H9 (cell line): ENCODE measurements at regions not wholly inside any gene's neighbourhood (a gene's known extent, or its start where the extent isn't known, plus 50 kb on each side); places are given as distances from the start of the nearest gene placed in this dataset.

Experiments
- DNase-seq: peaks from one replicate; pipeline ENCODE4 v3.0.0-alpha.2; 2017
- H2AFZ ChIP-seq: one replicate; pipeline ENCODE4 v1.6.1; 2013; ENCODE audit warnings: mild to moderate bottlenecking, low read length, control low read depth, moderate library complexity
- H2AK5ac ChIP-seq: 2 replicates; pipeline ENCODE4 v1.6.1; 2013; ENCODE audit warnings: low read length, control low read depth, mixed read lengths; ENCODE audit not compliant: insufficient read length
- H2BK120ac ChIP-seq: one replicate; pipeline ENCODE4 v1.6.1; 2013; ENCODE audit warnings: low read depth, mild to moderate bottlenecking, low read length, control low read depth, inconsistent platforms; ENCODE audit not compliant: poor library complexity, severe bottlenecking
- H2BK12ac ChIP-seq: 2 replicates; pipeline ENCODE4 v1.6.1; 2013; ENCODE audit warnings: low read length, control low read depth, mixed read lengths, low read depth; ENCODE audit not compliant: insufficient read length
- H2BK15ac ChIP-seq: 2 replicates; pipeline ENCODE4 v1.6.1; 2013; ENCODE audit warnings: low read depth, low read length, control low read depth
- H2BK20ac ChIP-seq: one replicate; pipeline ENCODE4 v1.6.1; 2013; ENCODE audit warnings: low read depth, mild to moderate bottlenecking, low read length, control low read depth, inconsistent platforms; ENCODE audit not compliant: poor library complexity, severe bottlenecking
- H2BK5ac ChIP-seq: 2 replicates; pipeline ENCODE4 v1.6.1; 2013; ENCODE audit warnings: low read length, control low read depth, mixed read lengths; ENCODE audit not compliant: insufficient read length
- H3K14ac ChIP-seq: 2 replicates; pipeline ENCODE4 v1.6.1; 2013; ENCODE audit warnings: low read length, control low read depth; ENCODE audit not compliant: insufficient read depth
- H3K18ac ChIP-seq: 2 replicates; pipeline ENCODE4 v1.6.1; 2013; ENCODE audit warnings: low read depth, mild to moderate bottlenecking, mixed read lengths, low read length, control low read depth; ENCODE audit not compliant: insufficient read length
- H3K23ac ChIP-seq: 2 replicates; pipeline ENCODE4 v1.6.1; 2013; ENCODE audit warnings: low read length, control low read depth, mixed read lengths, low read depth; ENCODE audit not compliant: insufficient read length
- H3K23me2 ChIP-seq: 2 replicates; pipeline ENCODE4 v1.6.1; 2013; ENCODE audit warnings: low read depth, mild to moderate bottlenecking, mixed read lengths, low read length, control low read depth; ENCODE audit not compliant: insufficient read length, poor library complexity, severe bottlenecking
- H3K27ac ChIP-seq: 2 replicates; pipeline ENCODE4 v1.5.1; 2013; ENCODE audit warnings: low read length, control low read depth, mixed read lengths, low read depth; ENCODE audit not compliant: insufficient read length
- H3K27me3 ChIP-seq: 2 replicates; pipeline ENCODE4 v1.6.1; 2013; ENCODE audit warnings: low read length, control low read depth, inconsistent platforms; ENCODE audit not compliant: insufficient read depth
- H3K4ac ChIP-seq: 2 replicates; pipeline ENCODE4 v1.6.1; 2013; ENCODE audit warnings: low read depth, mild to moderate bottlenecking, control low read depth, inconsistent platforms, low read length, moderate library complexity
- H3K4me1 ChIP-seq: 2 replicates; pipeline ENCODE4 v1.6.1; 2013; ENCODE audit warnings: low read length, control low read depth, inconsistent platforms; ENCODE audit not compliant: insufficient read depth
- H3K4me2 ChIP-seq: 2 replicates; pipeline ENCODE4 v1.6.1; 2013; ENCODE audit warnings: low read length, control low read depth, mixed read lengths; ENCODE audit not compliant: insufficient read length, insufficient read depth
- H3K56ac ChIP-seq: 2 replicates; pipeline ENCODE4 v1.6.1; 2013; ENCODE audit warnings: low read depth, mild to moderate bottlenecking, mixed read lengths, low read length, control low read depth; ENCODE audit not compliant: insufficient read length
- H3K79me1 ChIP-seq: 2 replicates; pipeline ENCODE4 v1.6.1; 2013; ENCODE audit warnings: low read depth, mild to moderate bottlenecking, moderate library complexity, low read length, control low read depth, inconsistent platforms; ENCODE audit not compliant: insufficient read depth, poor library complexity, severe bottlenecking
- H3K79me2 ChIP-seq: 2 replicates; pipeline ENCODE4 v1.6.1; 2013; ENCODE audit warnings: low read length, control low read depth, inconsistent platforms; ENCODE audit not compliant: insufficient read depth
- H3K9ac ChIP-seq: 2 replicates; pipeline ENCODE4 v1.6.1; 2013; ENCODE audit warnings: low read length, control low read depth, mixed read lengths; ENCODE audit not compliant: insufficient read length; ENCODE audit errors: extremely low read depth
- H3K9me3 ChIP-seq: one replicate; pipeline ENCODE4 v1.6.1; 2013; ENCODE audit warnings: low read depth, low read length, inconsistent platforms; ENCODE audit not compliant: control insufficient read depth
- H3T11ph ChIP-seq: one replicate; pipeline ENCODE4 v1.6.1; 2013; ENCODE audit warnings: mild to moderate bottlenecking, low read length, control low read depth, inconsistent platforms
- H4K20me1 ChIP-seq: one replicate; pipeline ENCODE4 v1.6.1; 2013; ENCODE audit not compliant: control insufficient read depth, insufficient read length, insufficient read depth
- H4K5ac ChIP-seq: 2 replicates; pipeline ENCODE4 v1.6.1; 2013; ENCODE audit warnings: low read depth, mild to moderate bottlenecking, mixed read lengths, low read length, control low read depth; ENCODE audit not compliant: insufficient read length
- H4K8ac ChIP-seq: replicated peaks from 2 replicates; pipeline ENCODE4 v1.6.1; 2013; ENCODE audit warnings: low read length, control low read depth, mixed read lengths, low read depth; ENCODE audit not compliant: insufficient read length
- H4K91ac ChIP-seq: 2 replicates; pipeline ENCODE4 v1.6.1; 2013; ENCODE audit warnings: low read depth, mild to moderate bottlenecking, moderate library complexity, mixed read lengths, low read length, control low read depth; ENCODE audit not compliant: insufficient read length
- H3K27ac Mint-ChIP-seq, 3 experiments: 2 replicates in 2 of 3; 3 replicates in 1 of 3; pipeline ENCODE4 v1.8.0; 2020 to 2021; ENCODE audit warnings: mixed read lengths in 3 of 3, mild to moderate bottlenecking in 1 of 3, moderate library complexity in 1 of 3
- H3K27me3 Mint-ChIP-seq: 2 replicates; pipeline ENCODE4 v1.8.0; 2021; ENCODE audit warnings: low read depth, mild to moderate bottlenecking, moderate library complexity, mixed read lengths
- H3K36me3 Mint-ChIP-seq, 3 experiments: 2 replicates in 2 of 3; 3 replicates in 1 of 3; pipeline ENCODE4 v1.8.0; 2020 to 2021; ENCODE audit warnings: low read depth in 3 of 3, mixed read lengths in 3 of 3; ENCODE audit not compliant: insufficient read depth in 1 of 3
- H3K4me1 Mint-ChIP-seq, 2 experiments: 2 replicates each; pipeline ENCODE4 v1.8.0; 2020; ENCODE audit warnings: mixed read lengths in 2 of 2
- H3K4me3 Mint-ChIP-seq, 2 experiments: 2 replicates in 1 of 2; 3 replicates in 1 of 2; pipeline ENCODE4 v1.8.0; 2020 to 2021; ENCODE audit warnings: mild to moderate bottlenecking in 2 of 2, mixed read lengths in 2 of 2, moderate library complexity in 1 of 2
- H3K9me3 Mint-ChIP-seq, 2 experiments: 2 replicates in 1 of 2; 3 replicates in 1 of 2; pipeline ENCODE4 v1.8.0; 2020; ENCODE audit warnings: mild to moderate bottlenecking in 2 of 2, mixed read lengths in 2 of 2, moderate library complexity in 1 of 2
- WGBS: extraction: QIAGEN DNeasy Blood & Tissue Kit; methylation state at CpG from one replicate; pipeline ENCODE4 v1.1.7; 2013; ENCODE audit warnings: missing lambda C conversion rate, low lambda C conversion rate, mixed read lengths; ENCODE audit not compliant: insufficient read length; ENCODE audit errors: extremely low coverage; 5-methylcytosine and 5-hydroxymethylcytosine counted together
- TF ChIP-seq, protein P1 (sequence below): fragments of 200-600 bp; sonication (generic); conservative IDR thresholded peaks from 3 replicates; pipeline ENCODE4 v1.8.0; 2021; ENCODE audit warnings: antibody characterized with exemption, mild to moderate bottlenecking

DNA sequence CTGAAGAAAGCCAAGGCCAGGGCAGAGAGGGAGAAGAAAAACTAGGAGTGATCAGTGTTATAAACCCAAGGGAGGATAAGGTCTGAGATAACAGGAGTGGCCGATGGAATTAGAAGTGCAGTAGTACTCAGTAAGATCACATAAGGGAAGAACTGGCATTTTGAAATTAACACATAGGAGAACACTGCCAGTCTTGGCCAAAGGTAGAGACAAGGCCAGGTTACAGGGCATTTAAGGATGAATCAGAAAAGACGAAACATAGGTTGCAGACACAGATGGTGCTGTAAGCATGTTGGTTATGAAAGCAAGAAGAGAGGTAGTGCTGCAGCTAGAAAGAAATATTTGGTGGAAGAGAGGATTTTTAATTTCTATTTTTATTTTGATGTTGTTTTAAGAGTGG, 278.9 kb upstream of the SNX7 start:
- no CpG with 5 or more reads among the region's 2 CpGs for WGBS
- Histone ChIP-seq H2BK120ac (no peak overlapping the region), H3K9ac (no peak overlapping the region), H2BK12ac (no peak overlapping the region), H2AK5ac (no peak overlapping the region), H2BK20ac (no peak overlapping the region), H4K91ac (no peak overlapping the region), H3T11ph (no peak overlapping the region), H2BK15ac (no peak overlapping the region), H3K27ac (no peak overlapping the region), H3K9me3 (no peaks in the 10 kb centered on the region), H3K4me1 (no peaks in the 10 kb centered on the region), H3K56ac (no peak overlapping the region), H4K5ac (no peak overlapping the region), H3K4me2 (no peak overlapping the region), H3K18ac (no peak overlapping the region), H3K79me2 (no peaks in the 10 kb centered on the region), H2BK5ac (no peak overlapping the region), H3K23ac (no peak overlapping the region), H3K4ac (no peak overlapping the region), H4K8ac (no peak overlapping the region), H2AFZ (no peak overlapping the region), H4K20me1 (no peaks in the 10 kb centered on the region), H3K14ac (no peak overlapping the region), H3K23me2 (no peaks in the 10 kb centered on the region), H3K79me1 (no peaks in the 10 kb centered on the region), H3K27me3 (no peaks in the 10 kb centered on the region)
- Mint-ChIP-seq H3K36me3 (no peaks in the 10 kb centered on the region), H3K4me3 (no peak overlapping the region), H3K9me3 (no peaks in the 10 kb centered on the region), H3K27me3 (no peaks in the 10 kb centered on the region), H3K4me1 (peaks cover 3% of the 10 kb centered on the region in 2 experiments; a peak in 3 of 4 replicates), H3K27ac (no peak overlapping the region)
- no peak for DNase-seq
- TF ChIP-seq, protein P1, sequence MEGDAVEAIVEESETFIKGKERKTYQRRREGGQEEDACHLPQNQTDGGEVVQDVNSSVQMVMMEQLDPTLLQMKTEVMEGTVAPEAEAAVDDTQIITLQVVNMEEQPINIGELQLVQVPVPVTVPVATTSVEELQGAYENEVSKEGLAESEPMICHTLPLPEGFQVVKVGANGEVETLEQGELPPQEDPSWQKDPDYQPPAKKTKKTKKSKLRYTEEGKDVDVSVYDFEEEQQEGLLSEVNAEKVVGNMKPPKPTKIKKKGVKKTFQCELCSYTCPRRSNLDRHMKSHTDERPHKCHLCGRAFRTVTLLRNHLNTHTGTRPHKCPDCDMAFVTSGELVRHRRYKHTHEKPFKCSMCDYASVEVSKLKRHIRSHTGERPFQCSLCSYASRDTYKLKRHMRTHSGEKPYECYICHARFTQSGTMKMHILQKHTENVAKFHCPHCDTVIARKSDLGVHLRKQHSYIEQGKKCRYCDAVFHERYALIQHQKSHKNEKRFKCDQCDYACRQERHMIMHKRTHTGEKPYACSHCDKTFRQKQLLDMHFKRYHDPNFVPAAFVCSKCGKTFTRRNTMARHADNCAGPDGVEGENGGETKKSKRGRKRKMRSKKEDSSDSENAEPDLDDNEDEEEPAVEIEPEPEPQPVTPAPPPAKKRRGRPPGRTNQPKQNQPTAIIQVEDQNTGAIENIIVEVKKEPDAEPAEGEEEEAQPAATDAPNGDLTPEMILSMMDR = no peak
